HEK293T (cell line): ENCODE measurements at regions not wholly inside any gene's neighbourhood (a gene's known extent, or its start where the extent isn't known, plus 50 kb on each side); places are given as distances from the start of the nearest gene placed in this dataset.
"Not testable (repeated sequence)": the region's sequence is repeated elsewhere in the genome, so short reads cannot be mapped to it uniquely, and the experiment has no call there.

ENCODE experiments used
- CTCF ChIA-PET: fragments of 350-600 bp; formaldehyde crosslinking; extraction: SDS; loops from one replicate; lab custom pipeline; 2021; ENCODE audit warnings: antibody characterized with exemption, inconsistent platforms; lab: Yijun Ruan, JAX
- POLR2A ChIA-PET: fragments of 350-600 bp; formaldehyde crosslinking; extraction: SDS; loops from one replicate; lab custom pipeline; 2020; ENCODE audit warnings: antibody characterized with exemption, inconsistent platforms; lab: Yijun Ruan, JAX
- DNase-seq: peaks from one replicate; pipeline ENCODE4 v3.0.0; 2012; ENCODE audit warnings: mixed read lengths; ENCODE audit errors: extremely low spot score
- ARNT ChIP-seq: fragments of 450-650 bp; IDR thresholded peaks from 2 replicates; pipeline ENCODE4 v1.6.1; 2017; ENCODE audit warnings: mild to moderate bottlenecking
- BHLHE40 ChIP-seq: fragments of 450-650 bp; IDR thresholded peaks from 2 replicates; pipeline ENCODE4 v1.6.1; 2016; ENCODE audit warnings: mild to moderate bottlenecking, moderate library complexity, borderline replicate concordance
- CTBP1 ChIP-seq: fragments of 450-650 bp; IDR thresholded peaks from 2 replicates; pipeline ENCODE4 v1.6.1; 2016; ENCODE audit warnings: borderline replicate concordance
- ELF4 ChIP-seq: fragments of 450-650 bp; IDR thresholded peaks from 2 replicates; pipeline ENCODE4 v1.6.1; 2017; ENCODE audit warnings: antibody characterized with exemption
- FOXA1 ChIP-seq: fragments of 450-650 bp; IDR thresholded peaks from 2 replicates; pipeline ENCODE4 v1.6.1; 2016; ENCODE audit warnings: mild to moderate bottlenecking
- FOXK2 ChIP-seq: fragments of 450-650 bp; IDR thresholded peaks from 2 replicates; pipeline ENCODE4 v1.6.1; 2016; ENCODE audit warnings: mild to moderate bottlenecking
- FOXM1 ChIP-seq: fragments of 450-650 bp; IDR thresholded peaks from 2 replicates; pipeline ENCODE4 v1.6.1; 2017; ENCODE audit warnings: mild to moderate bottlenecking, borderline replicate concordance
- HDGF ChIP-seq: fragments of 450-650 bp; IDR thresholded peaks from 2 replicates; pipeline ENCODE4 v1.6.1; 2017; ENCODE audit warnings: antibody characterized with exemption, borderline replicate concordance
- LEF1 ChIP-seq: fragments of 450-650 bp; IDR thresholded peaks from 2 replicates; pipeline ENCODE4 v1.6.1; 2017; ENCODE audit warnings: mild to moderate bottlenecking, borderline replicate concordance
- NFRKB ChIP-seq: fragments of 450-650 bp; IDR thresholded peaks from 2 replicates; pipeline ENCODE4 v1.6.1; 2016; ENCODE audit warnings: mild to moderate bottlenecking, moderate library complexity
- PKNOX1 ChIP-seq: fragments of 450-650 bp; IDR thresholded peaks from 2 replicates; pipeline ENCODE4 v1.6.1; 2016
- SP1 ChIP-seq: fragments of 450-650 bp; IDR thresholded peaks from 2 replicates; pipeline ENCODE4 v1.6.1; 2017
- SUZ12 ChIP-seq: fragments of 450-650 bp; IDR thresholded peaks from 2 replicates; pipeline ENCODE4 v1.6.1; 2016; ENCODE audit warnings: mild to moderate bottlenecking
- TARDBP ChIP-seq: fragments of 450-650 bp; IDR thresholded peaks from 2 replicates; pipeline ENCODE4 v1.6.1; 2016
- ZNF384 ChIP-seq: fragments of 450-650 bp; IDR thresholded peaks from 2 replicates; pipeline ENCODE4 v1.6.1; 2016

GRCh38 chr16:87150262-87150661 is 166.9 kb downstream of the C16orf95 start:
- TF ChIP-seq NFRKB (no peak), PKNOX1 (no peak), FOXA1 (no peak)
- ChIA-PET POLR2A (no interaction called here), CTCF (no interaction called here)
- DNase-seq, result peak; percentile 51

- CTCF ChIA-PET, result no interaction called here
- TF ChIP-seq CTBP1 (no peak), FOXM1 (no peak), SUZ12 (no peak), FOXA1 (no peak)
- no peak for DNase-seq
- POLR2A ChIA-PET, result no interaction called here
These were observed 166.4 kb downstream of the C16orf95 start for GRCh38 chr16:87150681-87151280.

- no peak for DNase-seq
- TF ChIP-seq FOXA1 (no peak), HDGF (no peak), PKNOX1 (no peak), ARNT (no peak)
- CTCF ChIA-PET, result no interaction called here
- POLR2A ChIA-PET, result no interaction called here
These were observed 164.9 kb downstream of the C16orf95 start for GRCh38 chr16:87152221-87152755.

GRCh38 chr16:87153326-87153725 is 163.9 kb downstream of the C16orf95 start:
- CTCF ChIA-PET, result no interaction called here
- POLR2A ChIA-PET, result no interaction called here
- no peak for DNase-seq
- TF ChIP-seq TARDBP (no peak), SP1 (no peak), BHLHE40 (no peak), ARNT (no peak), ELF4 (no peak), ZNF384 (no peak)

- CTCF ChIA-PET, DNase-seq, POLR2A ChIA-PET: not testable (repeated sequence)
These were observed 161.9 kb downstream of the C16orf95 start for GRCh38 chr16:87155315-87155714.

GRCh38 chr16:87156195-87156594 is 161.0 kb downstream of the C16orf95 start:
- no peak for TF ChIP-seq NFRKB
- no peak for TF ChIP-seq TARDBP
- no peak for TF ChIP-seq LEF1
- no peak for TF ChIP-seq ZNF384
- no peak for TF ChIP-seq SUZ12
- no peak for TF ChIP-seq CTBP1
- TF ChIP-seq SP1, result no peak
- TF ChIP-seq ARNT, result no peak
- no peak for TF ChIP-seq BHLHE40
- TF ChIP-seq FOXK2, result no peak
- TF ChIP-seq HDGF, result no peak
- no peak for TF ChIP-seq FOXA1
- ChIA-PET CTCF (no interaction called here), POLR2A (no interaction called here)
- no peak for DNase-seq

GRCh38 chr16:87160234-87160636 is 157.0 kb downstream of the C16orf95 start:
- no peak for TF ChIP-seq ARNT
- TF ChIP-seq CTBP1, result no peak
- no peak for TF ChIP-seq FOXM1
- no peak for TF ChIP-seq FOXK2
- TF ChIP-seq TARDBP, result no peak
- TF ChIP-seq SP1, result no peak
- no peak for TF ChIP-seq NFRKB
- TF ChIP-seq PKNOX1, result no peak
- no peak for TF ChIP-seq BHLHE40
- no peak for TF ChIP-seq HDGF
- POLR2A ChIA-PET, result no interaction called here
- CTCF ChIA-PET, result no interaction called here
- no peak for DNase-seq
